A673 (cell line): ENCODE measurements at regions not wholly inside any gene's neighbourhood (a gene's known extent, or its start where the extent isn't known, plus 50 kb on each side); places are given as distances from the start of the nearest gene placed in this dataset.

Experiments used
- BruUV-seq: library from RNA; stranded (reverse); fragments of 400-500 nt; replicated peaks from 2 replicates; lab custom pipeline; 2021; lab: Mats Ljungman, UMichigan
- CTCF ChIA-PET: fragments of 300-600 bp; sonication (Branson Sonifier 250); formaldehyde crosslinking; loops from one replicate; lab custom pipeline; 2022; ENCODE audit warnings: antibody characterized with exemption; lab: Charles Lee
- POLR2A ChIA-PET: fragments of 300-600 bp; sonication (Branson Sonifier 250); formaldehyde crosslinking; loops from one replicate; lab custom pipeline; 2022; ENCODE audit warnings: antibody characterized with exemption; ENCODE audit not compliant: low non-redundant PET; lab: Charles Lee
- DNase-seq: peaks from one replicate; pipeline ENCODE4 v3.0.0-alpha.2; 2015; ENCODE audit warnings: low spot score
- H3K27ac ChIP-seq: fragments of 200-600 bp; sonication (generic); 2 replicates; pipeline ENCODE4 v1.5.1; 2016; ENCODE audit warnings: mixed run types, low read depth, mild to moderate bottlenecking, mixed read lengths, antibody characterized with exemption, low read length; ENCODE audit not compliant: poor library complexity, severe bottlenecking
- H3K27me3 ChIP-seq: fragments of 200-600 bp; sonication (generic); replicated peaks from 2 replicates; pipeline ENCODE4 v1.6.1; 2017; ENCODE audit warnings: mixed run types, low read depth, mild to moderate bottlenecking, mixed read lengths, antibody characterized with exemption, low read length; ENCODE audit not compliant: insufficient read depth, poor library complexity
- H3K36me3 ChIP-seq: fragments of 200-600 bp; sonication (generic); 2 replicates; pipeline ENCODE4 v1.6.1; 2016; ENCODE audit warnings: mixed run types, mild to moderate bottlenecking, mixed read lengths, antibody characterized with exemption, low read length; ENCODE audit not compliant: insufficient read depth, poor library complexity, severe bottlenecking
- H3K4me1 ChIP-seq: fragments of 200-600 bp; sonication (generic); 2 replicates; pipeline ENCODE4 v1.6.1; 2017; ENCODE audit warnings: mixed run types, mild to moderate bottlenecking, mixed read lengths, antibody characterized with exemption, low read length; ENCODE audit not compliant: insufficient read depth, poor library complexity, severe bottlenecking
- H3K4me3 ChIP-seq: fragments of 200-600 bp; sonication (generic); 2 replicates; pipeline ENCODE4 v1.5.1; 2016; ENCODE audit warnings: low read depth, mixed run types, mild to moderate bottlenecking, mixed read lengths, low read length; ENCODE audit not compliant: poor library complexity, severe bottlenecking
- H3K9me3 ChIP-seq: fragments of 200-600 bp; sonication (generic); 2 replicates; pipeline ENCODE4 v1.6.1; 2016; ENCODE audit warnings: mixed run types, low read depth, mild to moderate bottlenecking, mixed read lengths, antibody characterized with exemption, low read length; ENCODE audit not compliant: poor library complexity, severe bottlenecking
- CTCF ChIP-seq: fragments of 300-800, 200-600 bp; sonication (generic); conservative IDR thresholded peaks from 2 replicates; pipeline ENCODE4 v1.5.1; 2017; ENCODE audit warnings: low read depth, mild to moderate bottlenecking, antibody characterized with exemption, low read length, moderate library complexity, mixed read lengths
- EZH2 ChIP-seq: fragments of 200-600 bp; sonication (generic); IDR thresholded peaks from 2 replicates; pipeline ENCODE4 v1.6.1; 2017; ENCODE audit warnings: borderline replicate concordance, low read depth, mild to moderate bottlenecking, mixed read lengths, antibody characterized with exemption, low read length; ENCODE audit not compliant: poor library complexity, severe bottlenecking
- intact Hi-C: fragments of 100-400 bp; cut with micrococcal nuclease; formaldehyde crosslinking; loops from one replicate; pipeline ENCODE4 v1.10.0; 2022; ENCODE audit not compliant: unreplicated experiment

GRCh38 chr5:34501840-34502239 is 154.3 kb upstream of the RAI14 start:
- BruUV-seq = no TSS peak
- TF ChIP-seq EZH2 = no peak
- no peak for TF ChIP-seq CTCF
- Histone ChIP-seq H3K27me3 (no peaks in the 10 kb centered on the region), H3K4me3 (no peak overlapping the region), H3K36me3 (no peaks in the 10 kb centered on the region), H3K27ac (no peak overlapping the region), H3K9me3 (no peaks in the 10 kb centered on the region), H3K4me1 (peaks cover 6% of the 10 kb centered on the region)
- POLR2A ChIA-PET = no interaction called here
- intact Hi-C loops = no loop called here
- DNase-seq = no peak
- CTCF ChIA-PET = no interaction called here

- CTCF ChIA-PET = no interaction called here
- Histone ChIP-seq H3K36me3 (no peaks in the 10 kb centered on the region), H3K27ac (no peak overlapping the region), H3K27me3 (no peaks in the 10 kb centered on the region), H3K4me3 (no peak overlapping the region), H3K9me3 (no peaks in the 10 kb centered on the region), H3K4me1 (peaks cover 6% of the 10 kb centered on the region)
- TF ChIP-seq CTCF (no peak), EZH2 (no peak)
- no TSS peak for BruUV-seq
- POLR2A ChIA-PET = no interaction called here
- intact Hi-C loops = no loop called here
- no peak for DNase-seq
Measured at GRCh38 chr5:34502581-34502980, 153.5 kb upstream of the RAI14 start.

- no TSS peak for BruUV-seq
- H3K4me3 ChIP-seq = no peak overlapping the region
- peaks cover 6% of the 10 kb centered on the region for H3K4me1 ChIP-seq
- POLR2A ChIA-PET = no interaction called here
- no peak overlapping the region for H3K27ac ChIP-seq
- H3K27me3 ChIP-seq = no peaks in the 10 kb centered on the region
- CTCF ChIA-PET = no interaction called here
- no peaks in the 10 kb centered on the region for H3K9me3 ChIP-seq
- no peaks in the 10 kb centered on the region for H3K36me3 ChIP-seq
- TF ChIP-seq CTCF = no peak
- no peak for TF ChIP-seq EZH2
- intact Hi-C loops = no loop called here
- DNase-seq = no peak
Measured at GRCh38 chr5:34503379-34504253, 152.5 kb upstream of the RAI14 start.
